ENCODE measurements at regions not wholly inside any gene's neighbourhood (a gene's known extent, or its start where the extent isn't known, plus 50 kb on each side); places are given as distances from the start of the nearest gene placed in this dataset.

GRCh38 chr2:49286726-49287125, 132.4 kb upstream of the FSHR start:
- H3K4me3 Mint-ChIP-seq = no peak overlapping the region
- TF ChIP-seq CTCF (conservative IDR thresholded peaks at IDR 0.05) = no peak
- WGBS, 2 experiments (ENCODE audit: insufficient coverage in 1 of 2, insufficient read length in 1 of 2) = 100% methylated on average over 2 of the region's 3 CpGs; no CpG with 5 or more reads in 1 of the 2 experiments
- Histone ChIP-seq H3K27me3 (ENCODE audit: control insufficient read depth, insufficient read depth, low read length, poor library complexity, severe bottlenecking) (no peaks in the 10 kb centered on the region), H3K4me3 (ENCODE audit: low read length) (no peak overlapping the region), H3K36me3 (ENCODE audit: control insufficient read depth, insufficient read depth, low read length) (no peaks in the 10 kb centered on the region), H3K27ac (ENCODE audit: low read depth, low read length) (no peak overlapping the region), H3K9me3 (ENCODE audit: control insufficient read depth, low read length) (no peaks in the 10 kb centered on the region), H3K4me1 (ENCODE audit: control insufficient read depth, insufficient read depth, low read length) (no peaks in the 10 kb centered on the region), H3K9ac (ENCODE audit: extremely low read depth, low read length, poor library complexity, severe bottlenecking) (no peak overlapping the region)
- H3K27ac Mint-ChIP-seq = no peak overlapping the region
- H3K27me3 Mint-ChIP-seq (ENCODE audit: insufficient read depth) = no peaks in the 10 kb centered on the region
- H3K36me3 Mint-ChIP-seq (ENCODE audit: low read depth) = no peaks in the 10 kb centered on the region
- H3K4me1 Mint-ChIP-seq = peaks cover 4% of the 10 kb centered on the region
- DNase-seq = no peak
- no peaks in the 10 kb centered on the region for H3K9me3 Mint-ChIP-seq

GRCh38 chr2:49286045-49286444, 131.7 kb upstream of the FSHR start:
- Histone ChIP-seq H3K27ac (ENCODE audit: low read depth, low read length) (no peak overlapping the region), H3K27me3 (ENCODE audit: control insufficient read depth, insufficient read depth, low read length, poor library complexity, severe bottlenecking) (no peaks in the 10 kb centered on the region), H3K9ac (ENCODE audit: extremely low read depth, low read length, poor library complexity, severe bottlenecking) (no peak overlapping the region), H3K4me3 (ENCODE audit: low read length) (no peak overlapping the region), H3K9me3 (ENCODE audit: control insufficient read depth, low read length) (no peaks in the 10 kb centered on the region), H3K36me3 (ENCODE audit: control insufficient read depth, insufficient read depth, low read length) (no peaks in the 10 kb centered on the region), H3K4me1 (ENCODE audit: control insufficient read depth, insufficient read depth, low read length) (no peaks in the 10 kb centered on the region)
- Mint-ChIP-seq H3K27ac (no peak overlapping the region), H3K27me3 (ENCODE audit: insufficient read depth) (no peaks in the 10 kb centered on the region), H3K4me3 (no peak overlapping the region), H3K36me3 (ENCODE audit: low read depth) (no peaks in the 10 kb centered on the region), H3K9me3 (no peaks in the 10 kb centered on the region), H3K4me1 (peaks cover 2% of the 10 kb centered on the region)
- TF ChIP-seq CTCF (conservative IDR thresholded peaks at IDR 0.05) = no peak
- DNase-seq = no peak
- 83 to 87% methylated on average over 2 of the region's 2 CpGs for WGBS, 2 experiments (ENCODE audit: insufficient coverage in 1 of 2, insufficient read length in 1 of 2)

GRCh38 chr2:49278561-49278960, 124.2 kb upstream of the FSHR start:
- H3K27ac Mint-ChIP-seq = no peak overlapping the region
- Histone ChIP-seq H3K27ac (ENCODE audit: low read depth, low read length) (no peak overlapping the region), H3K27me3 (ENCODE audit: control insufficient read depth, insufficient read depth, low read length, poor library complexity, severe bottlenecking) (no peaks in the 10 kb centered on the region), H3K4me1 (ENCODE audit: control insufficient read depth, insufficient read depth, low read length) (no peaks in the 10 kb centered on the region), H3K9ac (ENCODE audit: extremely low read depth, low read length, poor library complexity, severe bottlenecking) (no peak overlapping the region), H3K36me3 (ENCODE audit: control insufficient read depth, insufficient read depth, low read length) (no peaks in the 10 kb centered on the region), H3K4me3 (ENCODE audit: low read length) (no peak overlapping the region), H3K9me3 (ENCODE audit: control insufficient read depth, low read length) (peaks cover 14% of the 10 kb centered on the region)
- H3K4me3 Mint-ChIP-seq = no peak overlapping the region
- no peak for DNase-seq
- peaks cover 2% of the 10 kb centered on the region for H3K4me1 Mint-ChIP-seq
- WGBS, 2 experiments (ENCODE audit: insufficient coverage in 1 of 2, insufficient read length in 1 of 2) = 100% methylated on average over 1 of the region's 1 CpG; no CpG with 5 or more reads in 1 of the 2 experiments
- TF ChIP-seq CTCF (conservative IDR thresholded peaks at IDR 0.05) = no peak
- no peaks in the 10 kb centered on the region for H3K36me3 Mint-ChIP-seq (ENCODE audit: low read depth)
- peaks cover 27% of the 10 kb centered on the region for H3K9me3 Mint-ChIP-seq
- no peaks in the 10 kb centered on the region for H3K27me3 Mint-ChIP-seq (ENCODE audit: insufficient read depth)
